HEK293T (cell line): ENCODE measurements at regions not wholly inside any gene's neighbourhood (a gene's known extent, or its start where the extent isn't known, plus 50 kb on each side); places are given as distances from the start of the nearest gene placed in this dataset.
"Not testable (repeated sequence)": the region's sequence is repeated elsewhere in the genome, so short reads cannot be mapped to it uniquely, and the experiment has no call there.

ENCODE experiments used
- CTCF ChIA-PET: fragments of 350-600 bp; formaldehyde crosslinking; extraction: SDS; loops from one replicate; lab custom pipeline; 2021; ENCODE audit warnings: antibody characterized with exemption, inconsistent platforms; lab: Yijun Ruan, JAX
- POLR2A ChIA-PET: fragments of 350-600 bp; formaldehyde crosslinking; extraction: SDS; loops from one replicate; lab custom pipeline; 2020; ENCODE audit warnings: antibody characterized with exemption, inconsistent platforms; lab: Yijun Ruan, JAX
- DNase-seq: peaks from one replicate; pipeline ENCODE4 v3.0.0; 2012; ENCODE audit warnings: mixed read lengths; ENCODE audit errors: extremely low spot score
- ARNT ChIP-seq: fragments of 450-650 bp; IDR thresholded peaks from 2 replicates; pipeline ENCODE4 v1.6.1; 2017; ENCODE audit warnings: mild to moderate bottlenecking
- BHLHE40 ChIP-seq: fragments of 450-650 bp; IDR thresholded peaks from 2 replicates; pipeline ENCODE4 v1.6.1; 2016; ENCODE audit warnings: mild to moderate bottlenecking, moderate library complexity, borderline replicate concordance
- CTBP1 ChIP-seq: fragments of 450-650 bp; IDR thresholded peaks from 2 replicates; pipeline ENCODE4 v1.6.1; 2016; ENCODE audit warnings: borderline replicate concordance
- ELF4 ChIP-seq: fragments of 450-650 bp; IDR thresholded peaks from 2 replicates; pipeline ENCODE4 v1.6.1; 2017; ENCODE audit warnings: antibody characterized with exemption
- FOXA1 ChIP-seq: fragments of 450-650 bp; IDR thresholded peaks from 2 replicates; pipeline ENCODE4 v1.6.1; 2016; ENCODE audit warnings: mild to moderate bottlenecking
- FOXK2 ChIP-seq: fragments of 450-650 bp; IDR thresholded peaks from 2 replicates; pipeline ENCODE4 v1.6.1; 2016; ENCODE audit warnings: mild to moderate bottlenecking
- FOXM1 ChIP-seq: fragments of 450-650 bp; IDR thresholded peaks from 2 replicates; pipeline ENCODE4 v1.6.1; 2017; ENCODE audit warnings: mild to moderate bottlenecking, borderline replicate concordance
- HDGF ChIP-seq: fragments of 450-650 bp; IDR thresholded peaks from 2 replicates; pipeline ENCODE4 v1.6.1; 2017; ENCODE audit warnings: antibody characterized with exemption, borderline replicate concordance
- L3MBTL2 ChIP-seq: fragments of 450-650 bp; conservative IDR thresholded peaks from 2 replicates; pipeline ENCODE4 v1.6.1; 2016; ENCODE audit warnings: mild to moderate bottlenecking
- LEF1 ChIP-seq: fragments of 450-650 bp; IDR thresholded peaks from 2 replicates; pipeline ENCODE4 v1.6.1; 2017; ENCODE audit warnings: mild to moderate bottlenecking, borderline replicate concordance
- NFRKB ChIP-seq: fragments of 450-650 bp; IDR thresholded peaks from 2 replicates; pipeline ENCODE4 v1.6.1; 2016; ENCODE audit warnings: mild to moderate bottlenecking, moderate library complexity
- SP1 ChIP-seq: fragments of 450-650 bp; IDR thresholded peaks from 2 replicates; pipeline ENCODE4 v1.6.1; 2017
- SUZ12 ChIP-seq: fragments of 450-650 bp; IDR thresholded peaks from 2 replicates; pipeline ENCODE4 v1.6.1; 2016; ENCODE audit warnings: mild to moderate bottlenecking
- TARDBP ChIP-seq: fragments of 450-650 bp; IDR thresholded peaks from 2 replicates; pipeline ENCODE4 v1.6.1; 2016
- ZNF384 ChIP-seq: fragments of 450-650 bp; IDR thresholded peaks from 2 replicates; pipeline ENCODE4 v1.6.1; 2016
- TF ChIP-seq, protein P1 (sequence below): fragments of 450-650 bp; IDR thresholded peaks from 2 replicates; pipeline ENCODE4 v1.6.1; 2016

DNA sequence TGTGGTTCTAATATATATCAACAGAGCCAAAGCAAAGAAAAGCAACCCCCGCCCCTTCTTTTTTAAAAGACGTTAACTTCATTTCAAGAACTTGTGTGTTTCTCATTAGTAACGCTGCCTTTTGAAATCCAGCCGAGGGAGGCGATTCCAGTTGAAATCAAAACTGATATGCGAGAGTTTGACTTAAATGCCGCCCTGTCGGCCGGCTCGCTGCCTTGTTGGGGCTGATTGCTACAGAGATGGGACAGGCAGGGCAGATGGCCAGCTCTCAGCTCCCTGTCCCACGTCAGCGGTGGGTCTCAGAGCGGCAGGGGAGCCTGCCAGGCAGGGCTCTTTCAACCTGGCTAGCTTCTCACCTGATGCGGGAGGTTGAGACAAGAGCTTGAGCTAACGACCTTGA is 51.9 kb upstream of the ALX4 start:
- no peak for DNase-seq
- TF ChIP-seq FOXK2 = no peak
- POLR2A ChIA-PET = no interaction called here
- CTCF ChIA-PET = no interaction called here

DNA sequence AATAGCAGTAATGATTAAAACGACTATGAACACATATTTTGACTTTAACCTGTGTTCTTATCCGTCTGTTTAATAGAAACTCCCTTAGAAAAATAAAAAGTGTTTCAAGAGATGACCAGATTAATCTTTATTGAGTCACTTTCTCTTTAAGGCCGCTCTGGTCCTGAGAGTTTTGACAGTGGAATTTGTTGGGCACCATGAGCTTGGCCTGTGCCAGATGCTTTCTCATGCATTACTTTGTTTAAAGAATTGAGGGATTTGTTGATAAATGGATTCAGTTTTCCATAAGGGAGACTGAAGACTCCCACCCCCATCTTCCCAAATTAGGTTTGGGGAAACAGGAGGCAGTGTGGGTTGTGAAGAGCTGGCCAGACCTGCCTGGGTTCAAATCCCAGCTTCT is 53.2 kb upstream of the ALX4 start:
- DNase-seq = no peak

DNA sequence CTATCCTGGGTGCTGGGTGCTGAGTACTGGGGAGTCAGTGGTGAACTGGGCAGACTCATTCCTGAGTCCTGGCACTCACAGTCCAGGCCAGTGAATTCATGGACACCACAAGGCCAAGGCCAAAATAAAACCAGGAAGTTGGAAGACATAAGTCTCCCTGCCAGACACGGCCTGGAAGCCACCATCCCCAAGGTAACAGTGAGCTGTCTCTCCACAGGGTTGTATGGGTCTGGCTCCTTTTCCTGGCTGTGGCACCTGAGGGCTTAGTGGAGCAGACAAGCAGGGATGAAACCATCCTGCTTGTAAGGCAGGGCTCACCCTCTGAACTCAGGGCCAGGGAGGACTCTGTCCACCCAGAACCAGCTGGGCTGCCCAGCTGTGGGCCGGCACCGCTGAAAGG is 54.7 kb upstream of the ALX4 start:
- no peak for TF ChIP-seq TARDBP
- ChIA-PET CTCF (no interaction called here), POLR2A (no interaction called here)
- DNase-seq = no peak

More for the DNA sequence above, 53.2 kb upstream of the ALX4 start:
- TF ChIP-seq ELF4 (no peak), HDGF (no peak), L3MBTL2 (no peak), FOXM1 (no peak)
- TF ChIP-seq, protein P1, sequence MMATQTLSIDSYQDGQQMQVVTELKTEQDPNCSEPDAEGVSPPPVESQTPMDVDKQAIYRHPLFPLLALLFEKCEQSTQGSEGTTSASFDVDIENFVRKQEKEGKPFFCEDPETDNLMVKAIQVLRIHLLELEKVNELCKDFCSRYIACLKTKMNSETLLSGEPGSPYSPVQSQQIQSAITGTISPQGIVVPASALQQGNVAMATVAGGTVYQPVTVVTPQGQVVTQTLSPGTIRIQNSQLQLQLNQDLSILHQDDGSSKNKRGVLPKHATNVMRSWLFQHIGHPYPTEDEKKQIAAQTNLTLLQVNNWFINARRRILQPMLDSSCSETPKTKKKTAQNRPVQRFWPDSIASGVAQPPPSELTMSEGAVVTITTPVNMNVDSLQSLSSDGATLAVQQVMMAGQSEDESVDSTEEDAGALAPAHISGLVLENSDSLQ = no peak
- ChIA-PET POLR2A (no interaction called here), CTCF (no interaction called here)

DNA sequence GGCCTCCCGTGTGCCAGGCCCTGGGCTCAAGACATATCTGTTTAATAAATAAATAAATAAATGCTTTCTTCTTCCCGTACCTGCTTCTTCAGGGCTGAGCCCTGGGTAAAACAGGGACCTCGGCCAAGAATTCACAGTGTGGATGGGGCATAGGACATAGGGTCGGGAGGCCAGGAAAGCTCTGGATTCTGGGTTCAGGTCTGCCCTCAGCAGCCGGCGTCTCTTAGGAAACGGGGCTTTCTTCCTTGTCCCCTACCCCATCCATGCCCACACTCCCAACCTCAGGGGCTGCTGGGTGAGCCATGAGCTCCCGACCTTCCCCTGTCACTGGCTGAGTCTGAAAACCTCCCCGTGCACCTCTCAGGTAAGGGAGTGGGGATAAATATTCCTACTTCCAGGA is 55.7 kb upstream of the ALX4 start:
- POLR2A ChIA-PET = no interaction called here
- TF ChIP-seq ELF4 = no peak
- TF ChIP-seq L3MBTL2 = no peak
- TF ChIP-seq FOXA1 = no peak
- no peak for TF ChIP-seq FOXK2
- no peak for TF ChIP-seq BHLHE40
- no peak for TF ChIP-seq SP1
- TF ChIP-seq NFRKB = no peak
- TF ChIP-seq SUZ12 = no peak
- TF ChIP-seq LEF1 = no peak
- TF ChIP-seq TARDBP = no peak
- no peak for TF ChIP-seq CTBP1
- no peak for TF ChIP-seq HDGF
- no peak for DNase-seq
- CTCF ChIA-PET = no interaction called here

DNA sequence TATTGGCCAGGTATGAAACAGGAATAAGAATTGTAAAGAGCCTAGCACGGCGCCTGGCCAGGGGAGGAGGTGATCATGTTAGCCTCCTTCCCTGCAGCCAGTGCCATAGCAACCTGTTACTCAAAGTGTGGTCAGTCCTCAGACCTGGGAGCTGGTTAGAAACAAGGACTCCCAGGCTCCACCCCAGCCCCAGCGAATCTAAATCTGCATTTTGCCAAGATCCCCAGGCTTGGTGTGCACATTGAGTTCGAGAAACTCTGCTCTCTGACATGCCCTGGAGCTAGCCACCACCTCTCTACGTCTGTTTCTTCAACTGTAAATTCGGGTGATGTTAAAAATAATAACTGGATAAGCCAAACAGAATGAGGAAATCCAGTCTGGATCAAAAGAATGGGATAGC is 56.1 kb upstream of the ALX4 start:
- TF ChIP-seq SP1 (no peak), ARNT (no peak), ZNF384 (no peak), ELF4 (no peak), NFRKB (no peak), TARDBP (no peak), L3MBTL2 (no peak)
- TF ChIP-seq, protein P1 = no peak
- POLR2A ChIA-PET = no interaction called here
- DNase-seq = no peak
- CTCF ChIA-PET = no interaction called here

DNA sequence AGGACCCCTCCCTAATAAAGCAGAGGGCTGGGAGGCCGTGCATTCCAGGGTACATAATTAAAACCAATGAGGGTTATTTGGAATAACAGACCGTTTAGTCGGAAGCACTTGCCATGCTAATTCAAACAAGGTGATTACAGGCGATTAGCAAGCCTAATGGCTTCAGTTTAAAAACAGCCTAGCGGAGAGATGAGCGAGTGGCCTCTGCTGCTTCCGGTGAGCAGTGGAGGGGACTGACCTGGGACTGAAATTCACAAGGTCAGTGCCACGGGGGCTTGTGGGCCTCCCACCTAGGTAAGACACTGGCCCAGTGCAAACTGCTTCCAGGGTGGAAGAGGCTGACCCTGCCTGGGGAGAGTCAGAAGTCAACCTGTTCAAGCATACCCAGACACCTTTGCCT is 56.8 kb upstream of the ALX4 start:
- TF ChIP-seq BHLHE40 = no peak
- TF ChIP-seq LEF1 = no peak
- TF ChIP-seq FOXA1 = no peak
- TF ChIP-seq, protein P1 = no peak
- TF ChIP-seq FOXK2 = no peak
- no peak for TF ChIP-seq SUZ12
- no peak for TF ChIP-seq CTBP1
- ChIA-PET CTCF (no interaction called here), POLR2A (no interaction called here)
- no peak for DNase-seq

DNA sequence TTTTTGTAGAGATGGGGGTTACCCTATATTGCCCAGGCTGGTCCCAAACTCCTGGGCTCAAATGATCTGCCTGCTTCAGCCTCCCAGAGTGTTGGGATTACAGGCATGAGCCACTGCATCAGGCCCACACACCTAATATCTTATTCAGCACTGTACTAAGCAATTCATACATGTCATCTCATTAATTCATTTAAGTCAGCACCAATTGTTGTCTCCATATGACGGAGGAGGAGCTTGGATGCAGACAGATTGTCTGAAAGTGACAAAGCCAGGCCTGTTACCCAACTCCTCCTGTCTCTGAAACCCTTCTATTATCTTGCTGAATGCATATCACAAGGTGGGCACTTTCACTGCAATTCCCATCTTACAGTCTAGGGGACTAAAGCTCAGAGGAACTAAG is 57.5 kb upstream of the ALX4 start:
- no peak for DNase-seq
- CTCF ChIA-PET = no interaction called here
- POLR2A ChIA-PET = no interaction called here

DNA sequence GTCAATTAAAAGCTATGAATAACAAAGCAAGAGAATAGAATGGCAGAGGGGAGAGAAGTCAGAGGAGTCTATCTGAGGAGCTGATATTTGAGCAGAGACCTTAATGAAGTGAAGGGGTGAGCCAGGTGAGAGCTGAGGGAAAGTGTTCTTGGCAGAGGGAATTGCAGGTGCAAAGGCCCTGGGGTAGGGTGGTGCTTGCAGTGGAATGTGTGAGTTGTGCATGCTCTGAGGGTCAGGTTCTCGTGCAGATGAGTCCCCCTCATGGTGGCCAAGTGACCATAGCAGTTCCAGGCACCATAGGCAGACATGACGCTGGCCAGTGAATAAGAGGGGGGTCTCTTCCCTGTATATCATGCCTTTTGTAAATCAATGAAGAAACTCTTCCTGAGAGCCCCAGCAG is 58.9 kb upstream of the ALX4 start:
- DNase-seq = no peak
- POLR2A ChIA-PET = no interaction called here
- no peak for TF ChIP-seq HDGF
- no peak for TF ChIP-seq ARNT
- TF ChIP-seq SUZ12 = no peak
- TF ChIP-seq TARDBP = no peak
- no peak for TF ChIP-seq FOXK2
- TF ChIP-seq ZNF384 = no peak
- no peak for TF ChIP-seq FOXA1
- TF ChIP-seq LEF1 = no peak
- no peak for TF ChIP-seq CTBP1
- CTCF ChIA-PET = no interaction called here

More for the DNA sequence above, 57.5 kb upstream of the ALX4 start:
- TF ChIP-seq TARDBP (no peak), SUZ12 (no peak), HDGF (no peak), CTBP1 (no peak), ZNF384 (no peak), BHLHE40 (no peak), FOXK2 (no peak), ARNT (no peak), ELF4 (no peak), FOXA1 (no peak), NFRKB (no peak), FOXM1 (no peak)

DNA sequence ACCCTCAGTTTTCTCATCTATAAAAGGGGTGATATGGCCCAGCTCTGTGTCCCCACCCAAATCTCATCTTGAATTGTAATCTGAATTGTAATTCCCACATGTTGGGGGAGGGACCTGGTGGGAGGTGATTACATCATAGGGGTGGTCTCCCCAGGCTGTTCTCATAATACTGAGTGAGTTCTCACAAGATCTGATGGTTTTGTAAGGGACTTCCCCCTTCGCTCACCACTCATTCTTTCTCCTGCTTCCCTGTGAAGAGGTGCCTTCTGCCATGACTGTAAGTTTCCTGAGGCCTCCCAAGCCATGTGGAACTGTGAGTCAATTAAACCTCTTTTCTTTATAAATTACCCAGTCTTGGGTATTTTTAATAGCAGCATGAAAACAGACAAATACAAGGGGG is 61.1 kb upstream of the ALX4 start:
- CTCF ChIA-PET, DNase-seq, POLR2A ChIA-PET: not testable (repeated sequence)
